ENCODE measurements at regions not wholly inside any gene's neighbourhood (a gene's known extent, or its start where the extent isn't known, plus 50 kb on each side); places are given as distances from the start of the nearest gene placed in this dataset.

DNA sequence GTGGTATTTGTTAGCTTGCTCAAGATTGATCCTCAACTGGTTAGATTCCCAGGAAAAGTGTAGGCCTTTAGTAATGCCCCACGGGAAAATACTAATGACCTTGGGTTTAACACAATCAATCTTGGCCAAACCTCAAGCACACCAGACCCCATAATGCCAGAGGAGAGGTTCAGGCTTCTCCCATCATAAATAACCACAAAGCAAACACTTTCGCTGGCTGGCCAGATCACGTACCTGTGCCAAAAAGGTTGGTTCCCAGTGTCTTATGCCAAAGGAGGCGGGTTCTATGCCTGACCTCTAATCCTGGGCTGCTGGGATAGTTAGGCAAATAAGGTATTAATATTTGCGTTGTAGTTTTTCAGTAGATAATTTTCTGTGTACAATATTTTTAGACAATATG is 379.2 kb upstream of the CDH18 start:
- TF ChIP-seq, protein P1, sequence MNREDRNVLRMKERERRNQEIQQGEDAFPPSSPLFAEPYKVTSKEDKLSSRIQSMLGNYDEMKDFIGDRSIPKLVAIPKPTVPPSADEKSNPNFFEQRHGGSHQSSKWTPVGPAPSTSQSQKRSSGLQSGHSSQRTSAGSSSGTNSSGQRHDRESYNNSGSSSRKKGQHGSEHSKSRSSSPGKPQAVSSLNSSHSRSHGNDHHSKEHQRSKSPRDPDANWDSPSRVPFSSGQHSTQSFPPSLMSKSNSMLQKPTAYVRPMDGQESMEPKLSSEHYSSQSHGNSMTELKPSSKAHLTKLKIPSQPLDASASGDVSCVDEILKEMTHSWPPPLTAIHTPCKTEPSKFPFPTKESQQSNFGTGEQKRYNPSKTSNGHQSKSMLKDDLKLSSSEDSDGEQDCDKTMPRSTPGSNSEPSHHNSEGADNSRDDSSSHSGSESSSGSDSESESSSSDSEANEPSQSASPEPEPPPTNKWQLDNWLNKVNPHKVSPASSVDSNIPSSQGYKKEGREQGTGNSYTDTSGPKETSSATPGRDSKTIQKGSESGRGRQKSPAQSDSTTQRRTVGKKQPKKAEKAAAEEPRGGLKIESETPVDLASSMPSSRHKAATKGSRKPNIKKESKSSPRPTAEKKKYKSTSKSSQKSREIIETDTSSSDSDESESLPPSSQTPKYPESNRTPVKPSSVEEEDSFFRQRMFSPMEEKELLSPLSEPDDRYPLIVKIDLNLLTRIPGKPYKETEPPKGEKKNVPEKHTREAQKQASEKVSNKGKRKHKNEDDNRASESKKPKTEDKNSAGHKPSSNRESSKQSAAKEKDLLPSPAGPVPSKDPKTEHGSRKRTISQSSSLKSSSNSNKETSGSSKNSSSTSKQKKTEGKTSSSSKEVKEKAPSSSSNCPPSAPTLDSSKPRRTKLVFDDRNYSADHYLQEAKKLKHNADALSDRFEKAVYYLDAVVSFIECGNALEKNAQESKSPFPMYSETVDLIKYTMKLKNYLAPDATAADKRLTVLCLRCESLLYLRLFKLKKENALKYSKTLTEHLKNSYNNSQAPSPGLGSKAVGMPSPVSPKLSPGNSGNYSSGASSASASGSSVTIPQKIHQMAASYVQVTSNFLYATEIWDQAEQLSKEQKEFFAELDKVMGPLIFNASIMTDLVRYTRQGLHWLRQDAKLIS (CRISPR knock-in tag; IDR thresholded peaks at IDR 0.05; ENCODE audit: borderline replicate concordance), result no peak
- TF ChIP-seq, protein P2, sequence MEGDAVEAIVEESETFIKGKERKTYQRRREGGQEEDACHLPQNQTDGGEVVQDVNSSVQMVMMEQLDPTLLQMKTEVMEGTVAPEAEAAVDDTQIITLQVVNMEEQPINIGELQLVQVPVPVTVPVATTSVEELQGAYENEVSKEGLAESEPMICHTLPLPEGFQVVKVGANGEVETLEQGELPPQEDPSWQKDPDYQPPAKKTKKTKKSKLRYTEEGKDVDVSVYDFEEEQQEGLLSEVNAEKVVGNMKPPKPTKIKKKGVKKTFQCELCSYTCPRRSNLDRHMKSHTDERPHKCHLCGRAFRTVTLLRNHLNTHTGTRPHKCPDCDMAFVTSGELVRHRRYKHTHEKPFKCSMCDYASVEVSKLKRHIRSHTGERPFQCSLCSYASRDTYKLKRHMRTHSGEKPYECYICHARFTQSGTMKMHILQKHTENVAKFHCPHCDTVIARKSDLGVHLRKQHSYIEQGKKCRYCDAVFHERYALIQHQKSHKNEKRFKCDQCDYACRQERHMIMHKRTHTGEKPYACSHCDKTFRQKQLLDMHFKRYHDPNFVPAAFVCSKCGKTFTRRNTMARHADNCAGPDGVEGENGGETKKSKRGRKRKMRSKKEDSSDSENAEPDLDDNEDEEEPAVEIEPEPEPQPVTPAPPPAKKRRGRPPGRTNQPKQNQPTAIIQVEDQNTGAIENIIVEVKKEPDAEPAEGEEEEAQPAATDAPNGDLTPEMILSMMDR (IDR thresholded peaks at IDR 0.05), result no peak
